Brain microvascular endothelial cell (primary cell): ENCODE measurements at regions not wholly inside any gene's neighbourhood (a gene's known extent, or its start where the extent isn't known, plus 50 kb on each side); places are given as distances from the start of the nearest gene placed in this dataset.

Experiments used
- DNase-seq: peaks from one replicate; pipeline ENCODE4 v3.0.0-alpha.2; 2020
- H3K27ac ChIP-seq: fragments of 250-450 bp; sonication (Bioruptor Pico); 2 replicates; pipeline ENCODE4 v1.5.1; 2020; ENCODE audit warnings: mild to moderate bottlenecking, moderate library complexity
- H3K27me3 ChIP-seq: fragments of 250-450 bp; sonication (Bioruptor Pico); replicated peaks from 2 replicates; pipeline ENCODE4 v1.5.1; 2020; ENCODE audit warnings: mild to moderate bottlenecking
- H3K36me3 ChIP-seq: fragments of 250-450 bp; sonication (Bioruptor Pico); replicated peaks from 2 replicates; pipeline ENCODE4 v1.5.1; 2020; ENCODE audit warnings: mild to moderate bottlenecking
- H3K4me3 ChIP-seq: 2 replicates; pipeline ENCODE4 v1.5.1; 2011; ENCODE audit warnings: low read depth, mild to moderate bottlenecking, control low read depth, low read length, moderate library complexity
- CTCF ChIP-seq: IDR thresholded peaks from 2 replicates; pipeline ENCODE4 v1.5.1; 2011; ENCODE audit warnings: low read depth, mild to moderate bottlenecking, moderate library complexity, low read length, control low read depth, inconsistent platforms; ENCODE audit errors: missing control alignments
- in situ Hi-C: cut with HindIII; loops from 2 replicates; pipeline ENCODE4 v1.10.0; 2017; ENCODE audit warnings: low sequenced_read_pairs, low pct_ligation_motif_present

- in situ Hi-C loops = no loop called here
- no peak for TF ChIP-seq CTCF
- DNase-seq = no peak
- H3K4me3 ChIP-seq = no peak overlapping the region
- H3K27ac ChIP-seq = no peak overlapping the region
- H3K36me3 ChIP-seq = no peaks in the 10 kb centered on the region
- no peaks in the 10 kb centered on the region for H3K27me3 ChIP-seq
Measured at GRCh38 chr6:126091466-126091865, 105.1 kb downstream of the TRMT11 start.

GRCh38 chr6:126093108-126093507 is 106.8 kb downstream of the TRMT11 start:
- no peak for TF ChIP-seq CTCF
- in situ Hi-C loops = no loop called here
- Histone ChIP-seq H3K36me3 (no peaks in the 10 kb centered on the region), H3K4me3 (no peak overlapping the region), H3K27me3 (no peaks in the 10 kb centered on the region), H3K27ac (no peak overlapping the region)
- no peak for DNase-seq

GRCh38 chr6:126094411-126094810 is 108.1 kb downstream of the TRMT11 start:
- H3K27ac ChIP-seq = no peak overlapping the region
- H3K4me3 ChIP-seq = no peak overlapping the region
- H3K36me3 ChIP-seq = no peaks in the 10 kb centered on the region
- in situ Hi-C loops = no loop called here
- H3K27me3 ChIP-seq = no peaks in the 10 kb centered on the region
- DNase-seq = no peak
- no peak for TF ChIP-seq CTCF

GRCh38 chr6:126100386-126100785 is 114.0 kb downstream of the TRMT11 start:
- Histone ChIP-seq H3K4me3 (no peak overlapping the region), H3K27ac (no peak overlapping the region), H3K27me3 (no peaks in the 10 kb centered on the region), H3K36me3 (no peaks in the 10 kb centered on the region)
- no peak for TF ChIP-seq CTCF
- DNase-seq = no peak
- in situ Hi-C loops = no loop called here

GRCh38 chr6:126102358-126102757 is 116.0 kb downstream of the TRMT11 start:
- TF ChIP-seq CTCF = no peak
- no peaks in the 10 kb centered on the region for H3K27me3 ChIP-seq
- in situ Hi-C loops = no loop called here
- no peak overlapping the region for H3K27ac ChIP-seq
- H3K36me3 ChIP-seq = no peaks in the 10 kb centered on the region
- DNase-seq = no peak
- no peak overlapping the region for H3K4me3 ChIP-seq

- H3K36me3 ChIP-seq = no peaks in the 10 kb centered on the region
Measured at GRCh38 chr6:126103993-126104392, 117.7 kb downstream of the TRMT11 start.

More at GRCh38 chr6:126103993-126104392, 117.7 kb downstream of the TRMT11 start:
- Histone ChIP-seq H3K27ac (no peak overlapping the region), H3K27me3 (no peaks in the 10 kb centered on the region), H3K4me3 (no peak overlapping the region)
- DNase-seq = no peak
- in situ Hi-C loops = no loop called here
- no peak for TF ChIP-seq CTCF
